SU-DHL-6 (cell line): ENCODE measurements at regions not wholly inside any gene's neighbourhood (a gene's known extent, or its start where the extent isn't known, plus 50 kb on each side); places are given as distances from the start of the nearest gene placed in this dataset.

Source experiments
- CTCF ChIP-seq: fragments of 200-600 bp; sonication (generic); IDR thresholded peaks from one replicate; pipeline ENCODE4 v1.5.1; 2017; ENCODE audit warnings: antibody characterized with exemption, mild to moderate bottlenecking, low read length, moderate library complexity; ENCODE audit not compliant: insufficient read depth, poor library complexity, severe bottlenecking
- EZH2phosphoT487 ChIP-seq: fragments of 200-600 bp; sonication (generic), shearing (Covaris generic); conservative IDR thresholded peaks from 2 replicates; pipeline ENCODE4 v1.6.1; 2018; ENCODE audit warnings: mild to moderate bottlenecking, antibody characterized with exemption, low read length, moderate library complexity, mixed read lengths

- TF ChIP-seq CTCF = no peak
- TF ChIP-seq EZH2phosphoT487 = no peak
Measured at GRCh38 chr5:4970171-4970570, 170.0 kb upstream of the ADAMTS16 start.
